GM19023 (cell line): ENCODE measurements at regions not wholly inside any gene's neighbourhood (a gene's known extent, or its start where the extent isn't known, plus 50 kb on each side); places are given as distances from the start of the nearest gene placed in this dataset.
A peak's percentile ranks its signal among the peaks of the same experiment; 100 is the strongest.

Experiments
- ATAC-seq: cut with Tn5 transposase; IDR thresholded peaks from one replicate; pipeline ENCODE4 v1.9.1; 2021; ENCODE audit warnings: mild to moderate bottlenecking, moderate library complexity; ENCODE audit not compliant: unreplicated experiment

DNA sequence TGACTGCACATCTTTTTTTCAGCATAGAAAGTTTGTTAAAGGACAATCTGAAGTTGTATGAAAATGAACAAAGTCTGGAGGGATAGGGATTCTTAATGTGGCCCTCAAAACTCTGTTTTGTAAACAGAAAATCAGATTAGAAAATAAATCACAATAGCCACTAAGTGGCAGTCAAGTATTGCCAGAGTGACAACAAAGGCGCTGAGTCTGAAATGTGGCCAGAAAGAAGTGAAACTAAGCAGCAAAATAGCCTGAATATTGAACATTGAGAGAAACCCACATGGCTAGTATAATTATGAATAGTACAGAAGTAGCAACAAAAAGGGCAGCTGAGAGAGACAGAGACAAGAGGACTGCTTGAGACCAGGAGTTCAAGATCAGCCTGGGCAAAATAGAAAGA, 81.1 kb upstream of the CT45A1 start:
- ATAC-seq: no peak

DNA sequence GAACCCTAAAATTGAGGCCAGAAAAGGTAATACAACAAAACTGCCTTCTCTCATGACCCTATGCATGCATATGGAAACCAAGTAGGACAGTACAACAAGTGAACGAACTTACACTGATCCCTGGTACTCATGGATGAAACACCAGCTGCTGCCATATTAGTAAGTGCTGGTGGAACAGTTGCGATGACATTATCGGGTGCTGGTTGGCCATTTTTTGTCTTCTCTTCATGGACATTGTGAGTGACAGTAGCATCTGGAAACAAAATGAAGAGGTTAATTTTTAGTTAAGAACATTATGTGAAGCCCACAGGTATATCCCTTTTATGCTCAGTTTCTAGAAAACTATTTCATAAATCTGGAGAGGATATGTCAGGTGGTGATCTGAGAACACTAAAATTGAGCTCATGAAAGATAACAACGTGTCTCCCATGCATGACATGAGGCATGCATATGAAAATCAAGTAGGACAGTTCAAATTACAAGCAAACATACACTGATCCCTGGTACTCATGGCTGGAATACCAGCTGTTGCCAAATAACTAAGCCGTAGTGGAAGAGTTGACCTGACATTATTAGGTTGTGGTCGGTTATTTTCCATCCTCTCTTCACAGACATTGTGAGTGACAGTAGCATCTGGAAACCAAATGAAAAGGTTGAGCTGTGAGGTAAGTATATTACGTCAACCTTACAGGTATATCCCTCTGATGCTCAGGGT, 74.2 kb upstream of the CT45A1 start:
- ATAC-seq: no peak

DNA sequence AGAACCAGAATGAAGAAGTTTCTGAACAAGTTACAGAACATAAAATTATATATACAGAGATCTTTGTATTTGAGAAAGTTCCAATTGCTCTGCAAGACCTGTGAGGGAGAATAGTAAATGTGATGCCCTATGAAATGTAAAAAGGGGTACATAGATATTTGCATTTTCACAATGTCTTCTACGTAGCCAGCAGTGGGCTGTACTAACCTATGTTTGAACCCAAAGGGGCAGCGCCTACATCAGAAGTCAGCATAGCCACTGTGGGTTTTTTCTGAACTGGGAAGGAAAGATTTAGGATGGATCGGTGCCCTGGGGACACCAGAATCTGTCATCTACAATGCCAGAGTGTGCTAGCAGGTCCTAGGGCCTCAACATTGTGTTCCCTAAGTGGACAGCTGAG, 69.5 kb upstream of the CT45A1 start:
- no peak for ATAC-seq

DNA sequence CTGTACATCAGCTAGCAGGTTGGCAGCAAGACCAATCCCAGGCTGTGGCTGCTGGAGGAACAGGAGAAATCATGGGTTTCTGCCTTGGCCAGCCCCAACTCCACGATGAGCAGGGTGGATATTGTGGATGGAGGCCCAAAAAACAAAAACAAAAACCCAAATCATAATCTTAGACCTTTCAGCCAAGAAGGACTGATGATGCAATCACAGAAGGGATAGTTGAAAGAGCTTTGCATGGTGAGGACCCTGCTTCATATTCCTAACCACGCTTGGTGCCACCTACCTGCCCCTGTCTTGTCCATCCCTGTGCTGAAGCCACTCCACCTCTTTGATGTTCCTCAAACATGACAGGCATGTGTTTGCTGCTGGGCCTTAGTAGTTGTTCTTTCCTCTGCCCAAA, 68.8 kb upstream of the CT45A1 start:
- no peak for ATAC-seq

DNA sequence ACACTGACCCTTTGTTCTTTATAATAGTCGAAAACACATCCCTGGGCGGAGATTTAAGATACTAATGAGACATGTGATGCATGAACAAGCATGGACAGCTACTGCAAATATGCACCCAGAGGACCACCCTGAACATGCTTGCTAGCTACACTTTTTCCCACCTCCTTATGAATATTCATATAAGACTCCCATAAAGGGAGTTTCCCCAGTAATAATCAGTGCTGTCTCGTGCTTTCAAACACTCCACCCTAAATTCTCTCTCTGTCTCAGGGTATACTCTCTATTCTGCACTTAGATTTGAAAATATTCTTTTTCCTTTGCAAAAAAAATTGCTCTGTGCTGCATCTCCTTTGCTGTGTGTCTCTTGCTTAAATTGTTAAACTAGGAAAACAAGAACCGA, 64.4 kb upstream of the CT45A1 start:
- ATAC-seq: no peak

DNA sequence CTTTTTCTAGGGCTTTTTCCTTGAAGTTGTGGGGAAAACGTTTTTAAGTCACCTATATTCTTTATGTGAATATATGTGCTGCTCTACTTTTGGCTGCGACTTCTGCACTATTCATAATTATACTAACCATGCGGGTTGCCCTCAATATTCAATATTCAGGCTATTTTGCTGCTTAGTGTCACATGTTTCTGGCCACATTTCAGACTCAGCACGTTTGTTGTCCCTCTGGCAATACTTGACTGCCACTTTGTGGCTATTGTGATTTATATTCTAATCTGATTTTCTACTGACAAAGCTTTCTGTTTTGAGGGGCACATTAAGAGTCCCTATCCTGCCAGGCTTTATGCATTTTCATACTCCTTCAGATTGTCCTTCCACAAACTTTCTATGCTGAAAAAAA, 63.9 kb upstream of the CT45A1 start:
- no peak for ATAC-seq

DNA sequence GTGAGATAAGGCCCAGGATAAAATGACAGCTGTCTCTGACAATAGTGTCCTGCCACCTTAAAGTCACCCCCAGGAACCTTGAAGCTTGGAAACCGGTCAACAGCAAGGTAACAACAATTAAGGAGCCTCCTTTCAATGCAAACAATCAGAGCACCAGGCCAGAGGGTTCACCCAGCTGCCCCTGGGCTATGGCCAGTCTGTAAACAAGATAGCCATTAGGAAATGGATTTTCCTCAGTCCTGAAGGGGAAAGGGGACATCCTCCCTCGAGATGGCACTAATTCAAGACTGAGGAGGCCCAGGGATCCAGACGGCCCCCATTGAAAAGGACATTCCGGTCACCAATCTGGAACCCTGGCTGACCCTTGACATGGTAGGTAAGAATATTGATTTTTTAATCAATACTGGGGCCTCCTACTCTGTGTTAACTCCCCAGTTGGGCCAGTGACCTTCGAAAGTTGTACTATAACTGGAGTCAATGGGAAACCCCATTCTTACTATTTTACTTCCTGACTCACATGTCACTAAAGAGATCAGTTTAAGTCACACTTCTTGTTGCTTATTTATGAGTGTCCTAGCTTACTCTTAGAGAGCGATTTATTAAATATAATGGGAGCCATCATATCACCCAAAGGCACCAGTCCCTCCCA, 61.7 kb upstream of the CT45A1 start:
- no peak for ATAC-seq

DNA sequence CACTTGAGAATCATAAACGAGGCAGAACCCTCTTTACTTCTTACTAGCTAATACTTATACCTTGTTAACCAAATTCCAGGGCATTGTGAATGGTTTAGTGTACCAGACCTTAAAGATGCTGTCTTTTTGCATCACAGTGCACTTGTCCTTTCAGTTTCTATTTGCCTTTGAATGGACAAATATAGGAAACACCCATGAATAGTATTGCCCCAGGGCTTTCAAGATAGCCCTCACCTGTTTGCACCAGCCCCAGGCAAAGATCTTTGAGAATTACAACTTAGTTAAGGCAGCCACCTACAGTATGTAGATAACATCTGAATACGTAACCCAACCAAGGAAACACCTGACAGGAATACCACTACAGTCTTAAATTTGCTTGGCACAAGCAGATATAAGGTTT, 60.8 kb upstream of the CT45A1 start:
- ATAC-seq: no peak

DNA sequence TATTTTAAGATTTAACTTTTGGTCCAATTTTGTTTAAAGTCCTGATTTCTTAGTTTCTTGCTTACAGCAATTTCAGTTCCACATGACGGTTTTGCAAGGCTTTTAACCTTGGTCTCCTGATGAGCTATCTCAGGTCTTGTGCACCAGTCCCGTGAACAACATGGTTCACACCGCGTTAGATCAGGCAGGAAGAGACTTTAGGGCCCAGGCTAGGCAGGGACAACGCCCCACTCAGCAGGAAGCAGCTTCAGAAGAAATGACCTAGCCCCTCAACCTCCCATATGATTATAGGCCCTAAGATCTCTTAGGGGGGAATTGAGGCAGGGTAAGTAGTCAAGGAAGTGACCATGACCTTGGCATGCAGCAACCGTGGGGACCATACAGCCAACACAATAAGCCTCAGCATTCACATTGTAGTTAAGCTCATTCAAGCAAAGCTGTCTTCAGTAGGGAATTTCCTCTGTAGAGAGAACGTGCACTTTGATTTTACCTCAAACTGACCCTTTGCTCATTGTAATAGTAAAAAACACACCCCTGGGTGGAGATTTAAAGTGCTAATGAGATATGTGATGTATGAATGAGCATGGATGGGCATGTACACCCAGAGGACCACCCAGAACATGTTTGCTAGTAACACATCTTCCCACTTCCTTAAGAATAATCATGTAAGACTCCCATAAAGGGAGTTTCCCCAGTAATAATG, 55.3 kb upstream of the CT45A1 start:
- peak; percentile 71 for ATAC-seq
